A549 (cell line): ENCODE measurements at regions not wholly inside any gene's neighbourhood (a gene's known extent, or its start where the extent isn't known, plus 50 kb on each side); places are given as distances from the start of the nearest gene placed in this dataset.

Experiments
- ATAC-seq, 2 experiments: fragments of 200-7000 bp in 1 of 2; fragments of >200 bp in 1 of 2; cut with Nextera tagmentation in 1 of 2; cut with Tn5 transposase in 1 of 2; 3 replicates each; pipeline versions ENCODE4 v1.8.0 to v1.9.1; 2018 to 2020; ENCODE audit warnings: mild to moderate bottlenecking in 1 of 2, moderate library complexity in 1 of 2
- CTCF ChIA-PET: fragments of 300-600 bp; sonication (Branson Sonifier 250); formaldehyde crosslinking; extraction: SDS; loops from one replicate; lab custom pipeline; 2021; ENCODE audit warnings: antibody characterized with exemption, inconsistent platforms; lab: Yijun Ruan, JAX
- POLR2A ChIA-PET: fragments of 350-600 bp; formaldehyde crosslinking; extraction: SDS; loops from one replicate; lab custom pipeline; 2021; ENCODE audit warnings: antibody characterized with exemption, inconsistent platforms; lab: Yijun Ruan, JAX
- DNase-seq, 2 experiments: peaks; one replicate each; pipeline versions ENCODE4 v3.0.0 to v3.0.0-alpha.2; 2011 to 2016; ENCODE audit warnings: low read depth in 1 of 2, low spot score in 1 of 2
- FAIRE-seq: peaks from 2 replicates; lab custom pipeline; 2011; peaks lifted over from hg19 to GRCh38; lab: Jason Lieb, UNC
- H3K27ac ChIP-seq, 2 experiments: fragments of >200 bp; sonication (Bioruptor Twin); formaldehyde crosslinking; 3 replicates each; pipeline ENCODE4 v1.5.1; 2016 to 2017
- H3K4me1 ChIP-seq: fragments of >200 bp; sonication (Bioruptor Twin); formaldehyde crosslinking; 3 replicates; pipeline ENCODE4 v1.6.1; 2016
- H3K4me2 ChIP-seq: fragments of >200 bp; sonication (Bioruptor Twin); formaldehyde crosslinking; 3 replicates; pipeline ENCODE4 v1.6.1; 2016
- H3K4me3 ChIP-seq: fragments of >200 bp; sonication (Bioruptor Twin); formaldehyde crosslinking; 3 replicates; pipeline ENCODE4 v1.5.1; 2016
- H3K9me3 ChIP-seq: fragments of >200 bp; sonication (Bioruptor Twin); formaldehyde crosslinking; 3 replicates; pipeline ENCODE4 v1.6.1; 2016
- CBX2 ChIP-seq: fragments of 200-600 bp; sonication (generic); IDR thresholded peaks from 2 replicates; pipeline ENCODE4 v1.6.1; 2016; ENCODE audit warnings: low read depth, mild to moderate bottlenecking, borderline replicate concordance
- CHD2 ChIP-seq: fragments of 150-350 bp; IDR thresholded peaks from 2 replicates; pipeline ENCODE4 v1.6.1; 2014; ENCODE audit warnings: low read length; ENCODE audit not compliant: partially characterized antibody
- CHD4 ChIP-seq: fragments of 200-600 bp; sonication (generic); IDR thresholded peaks from 2 replicates; pipeline ENCODE4 v1.6.1; 2016; ENCODE audit warnings: antibody characterized with exemption, mild to moderate bottlenecking, borderline replicate concordance
- CTCF ChIP-seq: fragments of >200 bp; sonication (Bioruptor Twin); formaldehyde crosslinking; IDR thresholded peaks from 3 replicates; pipeline ENCODE4 v1.5.1; 2016
- EHF ChIP-seq: fragments of 250-450 bp; sonication (Bioruptor Pico); IDR thresholded peaks from 2 replicates; pipeline ENCODE4 v1.5.0; 2020; ENCODE audit warnings: mild to moderate bottlenecking
- EHMT2 ChIP-seq: fragments of 200-600 bp; sonication (generic); IDR thresholded peaks from 2 replicates; pipeline ENCODE4 v1.6.1; 2016; ENCODE audit warnings: antibody characterized with exemption, low read depth, mild to moderate bottlenecking, moderate library complexity
- FOXS1 ChIP-seq: fragments of 250-450 bp; sonication (Bioruptor Pico); IDR thresholded peaks from 2 replicates; pipeline ENCODE4 v1.5.0; 2020; ENCODE audit warnings: mild to moderate bottlenecking, moderate library complexity
- HDAC2 ChIP-seq: fragments of 200-600 bp; sonication (generic); IDR thresholded peaks from 2 replicates; pipeline ENCODE4 v1.6.1; 2016
- HOXA7 ChIP-seq: fragments of 250-450 bp; sonication (Bioruptor Pico); IDR thresholded peaks from 2 replicates; pipeline ENCODE4 v1.5.0; 2020; ENCODE audit warnings: mild to moderate bottlenecking, moderate library complexity
- HOXB13 ChIP-seq: fragments of 250-450 bp; sonication (Bioruptor Pico); IDR thresholded peaks from 2 replicates; pipeline ENCODE4 v1.5.0; 2020; ENCODE audit warnings: low read depth, mild to moderate bottlenecking, moderate library complexity
- JUN ChIP-seq, 2 experiments: fragments of >200 bp; sonication (Bioruptor Twin); formaldehyde crosslinking; IDR thresholded peaks; 2 replicates in 1 of 2; 3 replicates in 1 of 2; pipeline ENCODE4 v1.6.1; 2016 to 2017
- KDM5A ChIP-seq: fragments of 200-600 bp; sonication (generic); IDR thresholded peaks from 2 replicates; pipeline ENCODE4 v1.6.1; 2016; ENCODE audit warnings: antibody characterized with exemption, mild to moderate bottlenecking
- MAFK ChIP-seq: fragments of 450-650 bp; IDR thresholded peaks from 2 replicates; pipeline ENCODE4 v1.6.1; 2014; ENCODE audit not compliant: partially characterized antibody
- MAZ ChIP-seq: fragments of 150-350 bp; IDR thresholded peaks from 2 replicates; pipeline ENCODE4 v1.6.1; 2014; ENCODE audit warnings: antibody characterized with exemption, low read depth, low read length, borderline replicate concordance
- NFE2L2 ChIP-seq: fragments of 150-350 bp; conservative IDR thresholded peaks from 2 replicates; pipeline ENCODE4 v1.6.1; 2014; ENCODE audit warnings: low read length
- NPAS2 ChIP-seq: fragments of 250-450 bp; sonication (Bioruptor Pico); IDR thresholded peaks from 2 replicates; pipeline ENCODE4 v1.8.0; 2022; ENCODE audit warnings: mild to moderate bottlenecking, moderate library complexity, borderline replicate concordance
- NR3C1 ChIP-seq: fragments of >200 bp; sonication (Bioruptor Twin); formaldehyde crosslinking; IDR thresholded peaks from 3 replicates; pipeline ENCODE4 v1.6.1; 2017
- PHF8 ChIP-seq: fragments of 200-600 bp; sonication (generic); IDR thresholded peaks from 2 replicates; pipeline ENCODE4 v1.6.1; 2016; ENCODE audit warnings: low read depth, mild to moderate bottlenecking, antibody characterized with exemption, moderate library complexity, borderline replicate concordance
- RAD21 ChIP-seq, 2 experiments: fragments of >200 bp in 1 of 2; sonication (Bioruptor Twin) in 1 of 2; formaldehyde crosslinking in 1 of 2; IDR thresholded peaks in 1 of 2; conservative IDR thresholded peaks in 1 of 2; 2 replicates in 1 of 2; 3 replicates in 1 of 2; pipeline ENCODE4 v1.6.1; 2012 to 2018; ENCODE audit warnings: inconsistent platforms in 1 of 2
- RARB ChIP-seq: fragments of 250-450 bp; sonication (Bioruptor Pico); IDR thresholded peaks from 2 replicates; pipeline ENCODE4 v1.8.0; 2021; ENCODE audit warnings: mild to moderate bottlenecking, moderate library complexity
- RFX5 ChIP-seq: fragments of 450-650 bp; IDR thresholded peaks from 2 replicates; pipeline ENCODE4 v1.7.1; 2014; ENCODE audit warnings: antibody characterized with exemption, mild to moderate bottlenecking, moderate library complexity
- SMC3 ChIP-seq: fragments of >200 bp; sonication (Bioruptor Twin); formaldehyde crosslinking; IDR thresholded peaks from 3 replicates; pipeline ENCODE4 v1.6.1; 2018; ENCODE audit warnings: inconsistent platforms
- USF2 ChIP-seq: fragments of 450-650 bp; IDR thresholded peaks from 2 replicates; pipeline ENCODE4 v1.6.1; 2014; ENCODE audit warnings: antibody characterized with exemption
- WGBS: methylation state at CpG from one replicate; pipeline ENCODE4 v1.1.6; 2017; ENCODE audit errors: missing lambda C conversion rate; 5-methylcytosine and 5-hydroxymethylcytosine counted together
- TF ChIP-seq, protein P1 (sequence below): IDR thresholded peaks from 2 replicates; pipeline ENCODE4 v1.6.1; 2012
- TF ChIP-seq, protein P2 (sequence below): fragments of 250-450 bp; sonication (Bioruptor Pico); IDR thresholded peaks from 2 replicates; pipeline ENCODE4 v1.5.0; 2020; ENCODE audit warnings: low read depth, mild to moderate bottlenecking, moderate library complexity

GRCh38 chr17:45646288-45646988 lies 137.7 kb upstream of the CRHR1 start:
- TF ChIP-seq JUN (IDR thresholded peaks at IDR 0.05) = no peak
- Histone ChIP-seq H3K4me3 (no peak overlapping the region), H3K9me3 (no peaks in the 10 kb centered on the region), H3K4me2 (no peak overlapping the region), H3K27ac (no peak overlapping the region), H3K4me1 (no peaks in the 10 kb centered on the region)
- CTCF ChIA-PET = interaction anchor here (0.9 to 3.4 kb wide), 11 partner anchors 9 to 303 kb away, joined by 3 to 29 read pairs (median 4); no protein-coding TSS in a partner anchor
- FAIRE-seq (no peak), DNase-seq (no peak), ATAC-seq (no peak)
- 38% methylated on average over 12 of the region's 12 CpGs for WGBS
- POLR2A ChIA-PET = no interaction called here

DNA sequence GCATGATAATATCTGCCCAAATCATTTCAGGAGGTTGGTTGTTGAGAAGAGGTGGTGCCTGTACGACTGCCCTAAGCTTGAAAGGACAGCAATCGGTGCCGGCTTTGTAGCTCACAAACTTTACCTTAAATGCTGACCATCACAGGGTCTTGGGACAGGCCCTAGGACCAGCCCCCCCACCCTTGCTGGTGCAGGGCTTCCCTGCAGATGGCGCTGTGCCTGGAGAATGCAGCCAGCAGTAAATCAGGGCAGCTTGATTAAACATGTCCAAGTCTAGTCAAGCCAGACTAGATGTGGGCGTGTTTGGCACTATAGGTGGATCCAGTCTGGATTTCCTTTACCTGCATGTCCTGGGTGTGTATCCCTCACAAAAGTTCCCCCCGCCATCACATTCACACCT lies 135.5 kb upstream of the CRHR1 start:
- Histone ChIP-seq H3K4me1 (no peaks in the 10 kb centered on the region), H3K27ac (no peak overlapping the region), H3K4me2 (no peak overlapping the region), H3K9me3 (no peaks in the 10 kb centered on the region), H3K4me3 (no peak overlapping the region)
- no peak for TF ChIP-seq FOXS1 (CRISPR knock-in tag)
- TF ChIP-seq HDAC2 = no peak
- no peak for TF ChIP-seq CHD4
- no peak for TF ChIP-seq SMC3
- no peak for TF ChIP-seq RFX5
- TF ChIP-seq, protein P1, sequence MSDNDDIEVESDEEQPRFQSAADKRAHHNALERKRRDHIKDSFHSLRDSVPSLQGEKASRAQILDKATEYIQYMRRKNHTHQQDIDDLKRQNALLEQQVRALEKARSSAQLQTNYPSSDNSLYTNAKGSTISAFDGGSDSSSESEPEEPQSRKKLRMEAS = no peak
- no peak for TF ChIP-seq PHF8
- no peak for TF ChIP-seq HOXA7 (CRISPR knock-in tag)
- no peak for TF ChIP-seq NFE2L2
- TF ChIP-seq CBX2 = no peak
- TF ChIP-seq, protein P2, sequence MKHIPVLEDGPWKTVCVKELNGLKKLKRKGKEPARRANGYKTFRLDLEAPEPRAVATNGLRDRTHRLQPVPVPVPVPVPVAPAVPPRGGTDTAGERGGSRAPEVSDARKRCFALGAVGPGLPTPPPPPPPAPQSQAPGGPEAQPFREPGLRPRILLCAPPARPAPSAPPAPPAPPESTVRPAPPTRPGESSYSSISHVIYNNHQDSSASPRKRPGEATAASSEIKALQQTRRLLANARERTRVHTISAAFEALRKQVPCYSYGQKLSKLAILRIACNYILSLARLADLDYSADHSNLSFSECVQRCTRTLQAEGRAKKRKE (CRISPR knock-in tag) = no peak
- TF ChIP-seq JUN (IDR thresholded peaks at IDR 0.05) = no peak
- TF ChIP-seq RAD21 (conservative IDR thresholded peaks at IDR 0.05 in 1 of 2, IDR thresholded peaks at IDR 0.05 in 1 of 2) = no peak
- TF ChIP-seq HOXB13 (CRISPR knock-in tag) = no peak
- TF ChIP-seq RARB = no peak
- TF ChIP-seq NR3C1 = no peak
- no peak for TF ChIP-seq USF2
- no peak for TF ChIP-seq EHMT2
- TF ChIP-seq CTCF = no peak
- FAIRE-seq (no peak), DNase-seq (no peak), ATAC-seq (peak in 1 of 2 experiments; percentile 61; a peak in 3 of 6 replicates)
- ChIA-PET POLR2A (no interaction called here), CTCF (interaction anchor here (1.0 to 13.1 kb wide), 12 partner anchors 9 to 249 kb away, joined by 3 to 95 read pairs (median 5); no protein-coding TSS in a partner anchor)
- WGBS = 64% methylated on average over 5 of the region's 6 CpGs

DNA sequence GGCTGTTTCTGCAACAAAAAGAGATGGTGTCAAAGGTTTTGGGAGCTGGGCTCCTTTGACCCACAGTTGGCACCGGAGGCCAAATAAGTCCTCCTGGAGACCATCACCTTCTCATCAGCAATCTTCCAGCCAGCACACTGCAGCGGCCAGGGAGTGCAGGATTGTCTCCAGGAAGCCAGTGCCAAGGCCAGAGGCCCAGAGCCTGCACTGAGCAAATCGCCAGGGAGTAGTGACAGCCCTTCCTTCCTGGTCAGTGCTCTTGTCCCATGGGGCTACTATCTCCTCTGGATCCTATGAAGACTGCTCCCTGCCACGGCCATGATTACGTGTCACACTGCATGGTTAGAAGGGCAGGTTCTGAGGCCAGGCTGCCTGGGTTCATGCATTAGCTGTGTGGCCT lies 134.3 kb upstream of the CRHR1 start:
- H3K4me3 ChIP-seq = no peak overlapping the region
- no peak for DNase-seq
- TF ChIP-seq MAZ (no peak), NFE2L2 (no peak), HDAC2 (no peak), KDM5A (no peak), NPAS2 (CRISPR knock-in tag) (no peak), NR3C1 (no peak), CHD2 (no peak), MAFK (no peak), RARB (no peak), EHF (no peak)
- TF ChIP-seq, all 56 proteins: peak for 0
- ChIA-PET CTCF (interaction anchor here (0.7 to 13.1 kb wide), 7 partner anchors 7 to 202 kb away, joined by 3 to 95 read pairs (median 5); no protein-coding TSS in a partner anchor), POLR2A (no interaction called here)
- H3K9me3 ChIP-seq = no peaks in the 10 kb centered on the region
- H3K4me1 ChIP-seq = no peaks in the 10 kb centered on the region
- WGBS = 39% methylated on average over 5 of the region's 5 CpGs
- no peak overlapping the region for H3K27ac ChIP-seq
- H3K4me2 ChIP-seq = no peak overlapping the region
- ATAC-seq (peak; percentile 20 to 22; a peak in 1 of 6 replicates), FAIRE-seq (no peak)
